BE2C (cell line): ENCODE measurements at regions not wholly inside any gene's neighbourhood (a gene's known extent, or its start where the extent isn't known, plus 50 kb on each side); places are given as distances from the start of the nearest gene placed in this dataset.

Experiments
- DNase-seq: peaks from one replicate; pipeline ENCODE4 v3.0.0-alpha.2; 2020
- H3K27me3 ChIP-seq: fragments of 250-450 bp; sonication (Bioruptor Pico); 2 replicates; pipeline ENCODE4 v1.5.1; 2020; ENCODE audit warnings: mild to moderate bottlenecking
- H3K36me3 ChIP-seq: fragments of 250-450 bp; sonication (Bioruptor Pico); 2 replicates; pipeline ENCODE4 v1.5.1; 2020; ENCODE audit warnings: mild to moderate bottlenecking
- H3K4me1 ChIP-seq: fragments of 250-450 bp; sonication (Bioruptor Pico); 2 replicates; pipeline ENCODE4 v1.5.1; 2020
- H3K4me3 ChIP-seq: 2 replicates; pipeline ENCODE4 v1.5.1; 2011; ENCODE audit warnings: low read depth, low read length
- H3K9me3 ChIP-seq: fragments of 250-450 bp; sonication (Bioruptor Pico); 2 replicates; pipeline ENCODE4 v1.5.1; 2020
- CTCF ChIP-seq: IDR thresholded peaks from 2 replicates; pipeline ENCODE4 v1.5.1; 2012; ENCODE audit warnings: mild to moderate bottlenecking, low read depth, low read length

GRCh38 chr5:89998519-89999305 is 410.8 kb downstream of the CETN3 start:
- Histone ChIP-seq H3K27me3 (no peaks in the 10 kb centered on the region), H3K4me1 (no peaks in the 10 kb centered on the region), H3K4me3 (no peak overlapping the region), H3K9me3 (no peaks in the 10 kb centered on the region), H3K36me3 (no peaks in the 10 kb centered on the region)
- no peak for DNase-seq
- TF ChIP-seq CTCF = no peak

- TF ChIP-seq CTCF = no peak
Observed at GRCh38 chr5:89996890-89997289, 412.7 kb downstream of the CETN3 start.

GRCh38 chr5:89996335-89996734 is 413.2 kb downstream of the CETN3 start:
- Histone ChIP-seq H3K27me3 (no peaks in the 10 kb centered on the region), H3K4me3 (no peak overlapping the region), H3K9me3 (no peaks in the 10 kb centered on the region), H3K4me1 (no peaks in the 10 kb centered on the region), H3K36me3 (no peaks in the 10 kb centered on the region)
- DNase-seq = no peak
- TF ChIP-seq CTCF = no peak

More at GRCh38 chr5:89996890-89997289, 412.7 kb downstream of the CETN3 start:
- no peaks in the 10 kb centered on the region for H3K9me3 ChIP-seq
- DNase-seq = no peak
- no peaks in the 10 kb centered on the region for H3K36me3 ChIP-seq
- no peaks in the 10 kb centered on the region for H3K27me3 ChIP-seq
- no peaks in the 10 kb centered on the region for H3K4me1 ChIP-seq
- H3K4me3 ChIP-seq = no peak overlapping the region

GRCh38 chr5:89994266-89994665 is 415.3 kb downstream of the CETN3 start:
- no peak for TF ChIP-seq CTCF
- Histone ChIP-seq H3K9me3 (no peaks in the 10 kb centered on the region), H3K27me3 (no peaks in the 10 kb centered on the region), H3K4me3 (no peak overlapping the region), H3K4me1 (no peaks in the 10 kb centered on the region), H3K36me3 (no peaks in the 10 kb centered on the region)
- no peak for DNase-seq

- no peak for TF ChIP-seq CTCF
- Histone ChIP-seq H3K9me3 (no peaks in the 10 kb centered on the region), H3K4me3 (no peak overlapping the region), H3K36me3 (no peaks in the 10 kb centered on the region), H3K27me3 (no peaks in the 10 kb centered on the region), H3K4me1 (no peaks in the 10 kb centered on the region)
- no peak for DNase-seq
Observed at GRCh38 chr5:89992201-89992600, 417.4 kb downstream of the CETN3 start.

- Histone ChIP-seq H3K4me1 (no peaks in the 10 kb centered on the region), H3K4me3 (no peak overlapping the region), H3K9me3 (no peaks in the 10 kb centered on the region), H3K36me3 (no peaks in the 10 kb centered on the region), H3K27me3 (no peaks in the 10 kb centered on the region)
- no peak for TF ChIP-seq CTCF
- no peak for DNase-seq
Observed at GRCh38 chr5:89991592-89991991, 418.0 kb downstream of the CETN3 start.
